Hematopoietic multipotent progenitor cell treated with erythropoietin and hydrocortisone succinate and interleukin-3 and kit ligand, for 8 days (in vitro differentiated cells): ENCODE measurements at regions not wholly inside any gene's neighbourhood (a gene's known extent, or its start where the extent isn't known, plus 50 kb on each side); places are given as distances from the start of the nearest gene placed in this dataset.

ENCODE experiments used
- DNase-seq: peaks from one replicate; pipeline ENCODE4 v3.0.0-alpha.2; 2015

GRCh38 chr20:10771435-10772140, 97.8 kb upstream of the JAG1 start:
- no peak for DNase-seq

- DNase-seq, result no peak
These were observed 100.7 kb upstream of the JAG1 start for GRCh38 chr20:10774357-10774943.

GRCh38 chr20:10777710-10778109, 103.9 kb upstream of the JAG1 start:
- DNase-seq, result no peak

GRCh38 chr20:10779911-10780310, 106.1 kb upstream of the JAG1 start:
- no peak for DNase-seq

GRCh38 chr20:10780901-10781300, 107.1 kb upstream of the JAG1 start:
- no peak for DNase-seq

- DNase-seq, result no peak
These were observed 107.7 kb upstream of the JAG1 start for GRCh38 chr20:10781526-10781925.

GRCh38 chr20:10783707-10784553, 110.1 kb upstream of the JAG1 start:
- no peak for DNase-seq

- no peak for DNase-seq
These were observed 110.9 kb upstream of the JAG1 start for GRCh38 chr20:10784554-10785183.

- DNase-seq, result peak; percentile 28
These were observed 112.9 kb upstream of the JAG1 start for GRCh38 chr20:10786678-10787077.

- no peak for DNase-seq
These were observed 114.3 kb upstream of the JAG1 start for GRCh38 chr20:10788055-10788454.

GRCh38 chr20:10788877-10789276, 115.1 kb upstream of the JAG1 start:
- no peak for DNase-seq

GRCh38 chr20:10789386-10789785, 115.6 kb upstream of the JAG1 start:
- no peak for DNase-seq

- no peak for DNase-seq
These were observed 116.2 kb upstream of the JAG1 start for GRCh38 chr20:10790013-10790412.

GRCh38 chr20:10792291-10792690, 118.5 kb upstream of the JAG1 start:
- DNase-seq, result no peak

GRCh38 chr20:10793766-10794165, 120.0 kb upstream of the JAG1 start:
- DNase-seq, result no peak

- DNase-seq, result no peak
These were observed 121.0 kb upstream of the JAG1 start for GRCh38 chr20:10794765-10795164.

- no peak for DNase-seq
These were observed 121.7 kb upstream of the JAG1 start for GRCh38 chr20:10795286-10796026.

GRCh38 chr20:10798811-10799210, 125.0 kb upstream of the JAG1 start:
- no peak for DNase-seq

- DNase-seq, result no peak
These were observed 125.9 kb upstream of the JAG1 start for GRCh38 chr20:10799735-10800134.

GRCh38 chr20:10800288-10800687, 126.5 kb upstream of the JAG1 start:
- DNase-seq, result no peak

- DNase-seq, result no peak
These were observed 128.4 kb upstream of the JAG1 start for GRCh38 chr20:10802236-10802635.

GRCh38 chr20:10805764-10806163, 132.0 kb upstream of the JAG1 start:
- DNase-seq, result no peak

- no peak for DNase-seq
These were observed 132.7 kb upstream of the JAG1 start for GRCh38 chr20:10806539-10806938.
